Keratinocyte (primary cell): ENCODE measurements at regions not wholly inside any gene's neighbourhood (a gene's known extent, or its start where the extent isn't known, plus 50 kb on each side); places are given as distances from the start of the nearest gene placed in this dataset.

Source experiments
- DNase-seq: peaks from one replicate; pipeline ENCODE4 v3.0.0-alpha.2; 2011; ENCODE audit warnings: low read depth, missing footprints, low spot score
- FAIRE-seq: peaks from 2 replicates; lab custom pipeline; 2011; peaks lifted over from hg19 to GRCh38; lab: Jason Lieb, UNC
- H2AFZ ChIP-seq: 2 replicates; pipeline ENCODE4 v1.6.0; 2012; ENCODE audit warnings: low read length, control low read depth, inconsistent platforms; ENCODE audit not compliant: control insufficient read depth
- H3K27ac ChIP-seq: 2 replicates; pipeline ENCODE4 v1.5.1; 2011; ENCODE audit warnings: low read length; ENCODE audit not compliant: control insufficient read depth, insufficient read depth
- H3K27me3 ChIP-seq: 3 replicates; pipeline ENCODE4 v1.6.0; 2011; ENCODE audit warnings: low read length; ENCODE audit not compliant: control insufficient read depth, insufficient read depth; ENCODE audit errors: extremely low read depth
- H3K36me3 ChIP-seq, 2 experiments: 2 replicates in 1 of 2; 3 replicates in 1 of 2; pipeline ENCODE4 v1.5.1; 2011; ENCODE audit warnings: low read length in 2 of 2, mild to moderate bottlenecking in 1 of 2; ENCODE audit not compliant: control insufficient read depth in 2 of 2, insufficient read depth in 2 of 2; ENCODE audit errors: extremely low read depth in 1 of 2
- H3K4me1 ChIP-seq: 3 replicates; pipeline ENCODE4 v1.5.1; 2011; ENCODE audit warnings: low read length; ENCODE audit not compliant: control insufficient read depth, insufficient read depth; ENCODE audit errors: extremely low read depth
- H3K4me2 ChIP-seq: 3 replicates; pipeline ENCODE4 v1.6.0; 2011; ENCODE audit warnings: low read depth, low read length; ENCODE audit not compliant: control insufficient read depth, insufficient read depth; ENCODE audit errors: extremely low read depth
- H3K4me3 ChIP-seq, 3 experiments: fragments of 200-600 bp in 1 of 3; sonication (generic) in 1 of 3; 2 replicates in 2 of 3; 3 replicates in 1 of 3; pipeline ENCODE4 v1.5.1; 2011 to 2016; ENCODE audit warnings: low read length in 3 of 3, mild to moderate bottlenecking in 3 of 3, control low read depth in 2 of 3, inconsistent platforms in 1 of 3, low read depth in 1 of 3, mixed read lengths in 1 of 3, mixed run types in 1 of 3, moderate library complexity in 1 of 3; ENCODE audit not compliant: control insufficient read depth in 2 of 3, insufficient read depth in 2 of 3; ENCODE audit errors: extremely low read depth in 1 of 3
- H3K79me2 ChIP-seq: 2 replicates; pipeline ENCODE4 v1.6.0; 2012; ENCODE audit warnings: low read length; ENCODE audit not compliant: control insufficient read depth, insufficient read depth
- H3K9ac ChIP-seq: 3 replicates; pipeline ENCODE4 v1.6.0; 2011; ENCODE audit warnings: low read length; ENCODE audit not compliant: control insufficient read depth, insufficient read depth; ENCODE audit errors: extremely low read depth
- H3K9me1 ChIP-seq: 3 replicates; pipeline ENCODE4 v1.6.0; 2011; ENCODE audit warnings: low read length; ENCODE audit not compliant: control insufficient read depth, insufficient read depth; ENCODE audit errors: extremely low read depth
- H3K9me3 ChIP-seq: 2 replicates; pipeline ENCODE4 v1.5.1; 2012; ENCODE audit warnings: low read depth, low read length; ENCODE audit not compliant: control insufficient read depth
- H4K20me1 ChIP-seq: 3 replicates; pipeline ENCODE4 v1.6.0; 2011; ENCODE audit warnings: low read length; ENCODE audit not compliant: control insufficient read depth, insufficient read depth; ENCODE audit errors: extremely low read depth
- EZH2 ChIP-seq: IDR thresholded peaks from one replicate; pipeline ENCODE4 v1.6.1; 2012; ENCODE audit warnings: inconsistent platforms, mild to moderate bottlenecking, low read length, moderate library complexity
- dilution Hi-C: fragments of 300-500 bp; cut with MboI; formaldehyde crosslinking; loops from one replicate; pipeline ENCODE4 v1.7.0; 2020; ENCODE audit warnings: low sequenced_read_pairs; ENCODE audit not compliant: extremely low pct_ligation_motif_present
- TF ChIP-seq, protein P1 (sequence below), 3 experiments: IDR thresholded peaks in 1 of 3; conservative IDR thresholded peaks in 1 of 3; optimal IDR thresholded peaks in 1 of 3; 2 replicates in 2 of 3; 3 replicates in 1 of 3; pipeline versions ENCODE3 to v1.5.1; 2011; ENCODE audit warnings: low read length in 3 of 3, mild to moderate bottlenecking in 3 of 3, moderate library complexity in 2 of 3, control low read depth in 1 of 3, inconsistent platforms in 1 of 3; ENCODE audit not compliant: insufficient read depth in 2 of 3; ENCODE audit errors: extremely low read depth in 1 of 3

DNA sequence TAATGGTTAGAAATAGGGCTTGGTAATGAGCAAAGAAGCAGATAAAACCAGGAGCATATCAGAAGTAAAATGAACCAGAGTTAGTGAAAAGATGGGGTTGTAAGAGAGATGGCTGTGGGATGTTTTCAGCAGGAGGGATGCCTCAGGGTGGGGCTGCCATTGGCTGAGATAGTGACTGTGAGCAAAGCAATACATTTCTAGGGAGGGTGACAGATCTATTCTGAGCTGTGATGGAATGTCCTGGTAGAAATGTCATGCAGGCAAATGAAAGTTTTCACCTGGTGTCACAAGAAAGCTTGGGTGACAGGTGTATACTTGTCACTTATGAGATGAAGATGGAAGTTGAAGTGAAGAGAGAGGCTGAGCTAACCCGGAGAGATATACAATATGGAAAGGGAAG is 435.9 kb downstream of the TNS3 start:
- H3K4me1 ChIP-seq = no peaks in the 10 kb centered on the region
- no peak for DNase-seq
- no peak overlapping the region for H3K27ac ChIP-seq
- no peak overlapping the region for H2AFZ ChIP-seq
- H3K9me3 ChIP-seq = no peaks in the 10 kb centered on the region
- H3K9ac ChIP-seq = no peak overlapping the region
- H3K27me3 ChIP-seq = peaks cover 14% of the 10 kb centered on the region
- H3K4me2 ChIP-seq = no peak overlapping the region
- no peak for TF ChIP-seq EZH2
- TF ChIP-seq, protein P1, sequence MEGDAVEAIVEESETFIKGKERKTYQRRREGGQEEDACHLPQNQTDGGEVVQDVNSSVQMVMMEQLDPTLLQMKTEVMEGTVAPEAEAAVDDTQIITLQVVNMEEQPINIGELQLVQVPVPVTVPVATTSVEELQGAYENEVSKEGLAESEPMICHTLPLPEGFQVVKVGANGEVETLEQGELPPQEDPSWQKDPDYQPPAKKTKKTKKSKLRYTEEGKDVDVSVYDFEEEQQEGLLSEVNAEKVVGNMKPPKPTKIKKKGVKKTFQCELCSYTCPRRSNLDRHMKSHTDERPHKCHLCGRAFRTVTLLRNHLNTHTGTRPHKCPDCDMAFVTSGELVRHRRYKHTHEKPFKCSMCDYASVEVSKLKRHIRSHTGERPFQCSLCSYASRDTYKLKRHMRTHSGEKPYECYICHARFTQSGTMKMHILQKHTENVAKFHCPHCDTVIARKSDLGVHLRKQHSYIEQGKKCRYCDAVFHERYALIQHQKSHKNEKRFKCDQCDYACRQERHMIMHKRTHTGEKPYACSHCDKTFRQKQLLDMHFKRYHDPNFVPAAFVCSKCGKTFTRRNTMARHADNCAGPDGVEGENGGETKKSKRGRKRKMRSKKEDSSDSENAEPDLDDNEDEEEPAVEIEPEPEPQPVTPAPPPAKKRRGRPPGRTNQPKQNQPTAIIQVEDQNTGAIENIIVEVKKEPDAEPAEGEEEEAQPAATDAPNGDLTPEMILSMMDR (optimal IDR thresholded peaks at IDR 0.05 in 1 of 3, IDR thresholded peaks at IDR 0.05 in 1 of 3, conservative IDR thresholded peaks at IDR 0.05 in 1 of 3; ENCODE audit: extremely low read depth in 1 of 3, insufficient read depth in 2 of 3, low read length in 3 of 3) = no peak
- no peaks in the 10 kb centered on the region for H3K9me1 ChIP-seq
- H3K36me3 ChIP-seq = no peaks in the 10 kb centered on the region
- H3K4me3 ChIP-seq = no peak overlapping the region
- H4K20me1 ChIP-seq = no peaks in the 10 kb centered on the region
- no peak for FAIRE-seq
- H3K79me2 ChIP-seq = no peaks in the 10 kb centered on the region
- dilution Hi-C loops = no loop called here

DNA sequence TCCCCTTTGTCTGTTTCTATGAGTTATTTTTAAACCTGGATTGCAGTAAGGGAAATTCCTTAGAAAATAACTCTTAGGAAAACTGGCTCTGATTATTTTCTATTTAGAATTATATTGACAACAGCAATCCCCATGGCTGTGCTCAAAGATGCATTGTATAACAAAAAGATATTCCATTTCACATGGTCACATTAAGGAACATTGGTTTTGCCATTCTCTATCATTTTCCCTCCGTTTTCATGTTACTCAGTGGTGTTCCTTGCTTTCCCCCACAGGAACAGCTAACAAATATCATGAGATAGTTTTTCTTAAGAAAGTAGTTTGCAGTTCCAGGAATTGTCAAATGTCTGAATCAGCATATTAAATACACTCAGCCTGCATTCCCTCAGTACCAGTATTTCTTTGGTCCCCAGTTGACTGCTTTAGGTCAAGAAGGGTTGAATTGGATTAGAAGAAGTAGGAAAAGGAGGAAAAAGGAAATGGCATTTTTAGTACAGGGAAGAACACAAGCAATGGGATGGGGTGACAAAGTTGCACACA is 436.7 kb downstream of the TNS3 start:
- Histone ChIP-seq H3K36me3 (no peaks in the 10 kb centered on the region), H3K27me3 (peaks cover 14% of the 10 kb centered on the region), H3K4me3 (no peak overlapping the region), H3K79me2 (no peaks in the 10 kb centered on the region), H3K9me1 (no peaks in the 10 kb centered on the region), H3K4me1 (no peaks in the 10 kb centered on the region), H3K4me2 (no peak overlapping the region), H4K20me1 (no peaks in the 10 kb centered on the region), H2AFZ (no peak overlapping the region), H3K9ac (no peak overlapping the region), H3K27ac (no peak overlapping the region), H3K9me3 (no peaks in the 10 kb centered on the region)
- DNase-seq (no peak), FAIRE-seq (no peak)
- TF ChIP-seq, protein P1 (optimal IDR thresholded peaks at IDR 0.05 in 1 of 3, IDR thresholded peaks at IDR 0.05 in 1 of 3, conservative IDR thresholded peaks at IDR 0.05 in 1 of 3; ENCODE audit: extremely low read depth in 1 of 3, insufficient read depth in 2 of 3, low read length in 3 of 3) = no peak
- no peak for TF ChIP-seq EZH2
- dilution Hi-C loops = no loop called here
